ENCODE measurements at regions not wholly inside any gene's neighbourhood (a gene's known extent, or its start where the extent isn't known, plus 50 kb on each side); places are given as distances from the start of the nearest gene placed in this dataset.

GRCh38 chr2:59074071-59074470 is 832.9 kb upstream of the FANCL start:
- Histone ChIP-seq H3K27me3 (ENCODE audit: control insufficient read depth in 2 of 2, insufficient read depth in 1 of 2, low read length in 1 of 2) (no peaks in the 10 kb centered on the region), H3K4me1 (ENCODE audit: control insufficient read depth in 2 of 2, insufficient read depth in 2 of 2, low read length in 2 of 2) (no peaks in the 10 kb centered on the region), H3K9me3 (ENCODE audit: control insufficient read depth in 2 of 2, insufficient read depth in 1 of 2, low read length in 1 of 2) (no peaks in the 10 kb centered on the region), H3K36me3 (ENCODE audit: control insufficient read depth in 2 of 2, insufficient read depth in 2 of 2, low read length in 1 of 2) (no peaks in the 10 kb centered on the region), H3K4me3 (ENCODE audit: low read length in 2 of 2) (no peak overlapping the region), H3K27ac (ENCODE audit: low read depth in 1 of 2, low read length in 1 of 2) (no peak overlapping the region)
- DNase-seq (ENCODE audit: low read depth in 6 of 9, low spot score in 9 of 9): no peak
- WGBS: 98% methylated on average over 3 of the region's 3 CpGs

- Histone ChIP-seq H3K4me1 (ENCODE audit: control insufficient read depth in 2 of 2, insufficient read depth in 2 of 2, low read length in 2 of 2) (no peaks in the 10 kb centered on the region), H3K36me3 (ENCODE audit: control insufficient read depth in 2 of 2, insufficient read depth in 2 of 2, low read length in 1 of 2) (no peaks in the 10 kb centered on the region), H3K27me3 (ENCODE audit: control insufficient read depth in 2 of 2, insufficient read depth in 1 of 2, low read length in 1 of 2) (no peaks in the 10 kb centered on the region), H3K9me3 (ENCODE audit: control insufficient read depth in 2 of 2, insufficient read depth in 1 of 2, low read length in 1 of 2) (no peaks in the 10 kb centered on the region), H3K4me3 (ENCODE audit: low read length in 2 of 2) (no peak overlapping the region), H3K27ac (ENCODE audit: low read depth in 1 of 2, low read length in 1 of 2) (no peak overlapping the region)
- DNase-seq (ENCODE audit: low read depth in 6 of 9, low spot score in 9 of 9): no peak
- WGBS: 98% methylated on average over 6 of the region's 6 CpGs
Observed at GRCh38 chr2:59073286-59073685, 832.2 kb upstream of the FANCL start.

- no peak for DNase-seq (ENCODE audit: low read depth in 6 of 9, low spot score in 9 of 9)
- WGBS: 43% methylated on average over 2 of the region's 2 CpGs
- Histone ChIP-seq H3K9me3 (ENCODE audit: control insufficient read depth in 2 of 2, insufficient read depth in 1 of 2, low read length in 1 of 2) (no peaks in the 10 kb centered on the region), H3K27me3 (ENCODE audit: control insufficient read depth in 2 of 2, insufficient read depth in 1 of 2, low read length in 1 of 2) (no peaks in the 10 kb centered on the region), H3K4me1 (ENCODE audit: control insufficient read depth in 2 of 2, insufficient read depth in 2 of 2, low read length in 2 of 2) (no peaks in the 10 kb centered on the region), H3K4me3 (ENCODE audit: low read length in 2 of 2) (no peak overlapping the region), H3K36me3 (ENCODE audit: control insufficient read depth in 2 of 2, insufficient read depth in 2 of 2, low read length in 1 of 2) (no peaks in the 10 kb centered on the region), H3K27ac (ENCODE audit: low read depth in 1 of 2, low read length in 1 of 2) (no peak overlapping the region)
Observed at GRCh38 chr2:59068255-59068654, 827.1 kb upstream of the FANCL start.

- H3K4me1 ChIP-seq (ENCODE audit: control insufficient read depth in 2 of 2, insufficient read depth in 2 of 2, low read length in 2 of 2): no peaks in the 10 kb centered on the region
- DNase-seq (ENCODE audit: low read depth in 6 of 9, low spot score in 9 of 9): no peak
- 97% methylated on average over 56 of the region's 56 CpGs for WGBS
Observed at GRCh38 chr2:59066787-59067399, 825.8 kb upstream of the FANCL start.

GRCh38 chr2:59047373-59047995 is 806.4 kb upstream of the FANCL start:
- no peak overlapping the region for H3K4me3 ChIP-seq (ENCODE audit: low read length in 2 of 2)
- H3K27ac ChIP-seq (ENCODE audit: low read depth in 1 of 2, low read length in 1 of 2): no peak overlapping the region
- H3K9me3 ChIP-seq (ENCODE audit: control insufficient read depth in 2 of 2, insufficient read depth in 1 of 2, low read length in 1 of 2): no peaks in the 10 kb centered on the region
- no peaks in the 10 kb centered on the region for H3K4me1 ChIP-seq (ENCODE audit: control insufficient read depth in 2 of 2, insufficient read depth in 2 of 2, low read length in 2 of 2)
- DNase-seq (ENCODE audit: low read depth in 6 of 9, low spot score in 9 of 9): no peak
- no peaks in the 10 kb centered on the region for H3K27me3 ChIP-seq (ENCODE audit: control insufficient read depth in 2 of 2, insufficient read depth in 1 of 2, low read length in 1 of 2)
- 96% methylated on average over 4 of the region's 4 CpGs for WGBS
- H3K36me3 ChIP-seq (ENCODE audit: control insufficient read depth in 2 of 2, insufficient read depth in 2 of 2, low read length in 1 of 2): no peaks in the 10 kb centered on the region

More at GRCh38 chr2:59066787-59067399, 825.8 kb upstream of the FANCL start:
- Histone ChIP-seq H3K9me3 (ENCODE audit: control insufficient read depth in 2 of 2, insufficient read depth in 1 of 2, low read length in 1 of 2) (no peaks in the 10 kb centered on the region), H3K4me3 (ENCODE audit: low read length in 2 of 2) (no peak overlapping the region), H3K27me3 (ENCODE audit: control insufficient read depth in 2 of 2, insufficient read depth in 1 of 2, low read length in 1 of 2) (no peaks in the 10 kb centered on the region), H3K27ac (ENCODE audit: low read depth in 1 of 2, low read length in 1 of 2) (no peak overlapping the region), H3K36me3 (ENCODE audit: control insufficient read depth in 2 of 2, insufficient read depth in 2 of 2, low read length in 1 of 2) (no peaks in the 10 kb centered on the region)

GRCh38 chr2:59046401-59047372 is 805.6 kb upstream of the FANCL start:
- 97% methylated on average over 17 of the region's 17 CpGs for WGBS
- no peak for DNase-seq (ENCODE audit: low read depth in 6 of 9, low spot score in 9 of 9)
- Histone ChIP-seq H3K4me3 (ENCODE audit: low read length in 2 of 2) (no peak overlapping the region), H3K27me3 (ENCODE audit: control insufficient read depth in 2 of 2, insufficient read depth in 1 of 2, low read length in 1 of 2) (no peaks in the 10 kb centered on the region), H3K4me1 (ENCODE audit: control insufficient read depth in 2 of 2, insufficient read depth in 2 of 2, low read length in 2 of 2) (no peaks in the 10 kb centered on the region), H3K9me3 (ENCODE audit: control insufficient read depth in 2 of 2, insufficient read depth in 1 of 2, low read length in 1 of 2) (no peaks in the 10 kb centered on the region), H3K27ac (ENCODE audit: low read depth in 1 of 2, low read length in 1 of 2) (no peak overlapping the region), H3K36me3 (ENCODE audit: control insufficient read depth in 2 of 2, insufficient read depth in 2 of 2, low read length in 1 of 2) (no peaks in the 10 kb centered on the region)

- Histone ChIP-seq H3K27me3 (ENCODE audit: control insufficient read depth in 2 of 2, insufficient read depth in 1 of 2, low read length in 1 of 2) (no peaks in the 10 kb centered on the region), H3K4me1 (ENCODE audit: control insufficient read depth in 2 of 2, insufficient read depth in 2 of 2, low read length in 2 of 2) (no peaks in the 10 kb centered on the region), H3K9me3 (ENCODE audit: control insufficient read depth in 2 of 2, insufficient read depth in 1 of 2, low read length in 1 of 2) (no peaks in the 10 kb centered on the region), H3K27ac (ENCODE audit: low read depth in 1 of 2, low read length in 1 of 2) (no peak overlapping the region), H3K36me3 (ENCODE audit: control insufficient read depth in 2 of 2, insufficient read depth in 2 of 2, low read length in 1 of 2) (no peaks in the 10 kb centered on the region), H3K4me3 (ENCODE audit: low read length in 2 of 2) (no peak overlapping the region)
- peak in 2 of 9 donors; percentile 6 to 16 for DNase-seq (ENCODE audit: low read depth in 6 of 9, low spot score in 9 of 9)
- 15% methylated on average over 1 of the region's 1 CpG for WGBS
Observed at GRCh38 chr2:59044736-59045135, 803.6 kb upstream of the FANCL start.

- H3K9me3 ChIP-seq (ENCODE audit: control insufficient read depth in 2 of 2, insufficient read depth in 1 of 2, low read length in 1 of 2): no peaks in the 10 kb centered on the region
- no peak overlapping the region for H3K27ac ChIP-seq (ENCODE audit: low read depth in 1 of 2, low read length in 1 of 2)
- H3K4me3 ChIP-seq (ENCODE audit: low read length in 2 of 2): no peak overlapping the region
- H3K36me3 ChIP-seq (ENCODE audit: control insufficient read depth in 2 of 2, insufficient read depth in 2 of 2, low read length in 1 of 2): no peaks in the 10 kb centered on the region
- no peaks in the 10 kb centered on the region for H3K4me1 ChIP-seq (ENCODE audit: control insufficient read depth in 2 of 2, insufficient read depth in 2 of 2, low read length in 2 of 2)
- no peaks in the 10 kb centered on the region for H3K27me3 ChIP-seq (ENCODE audit: control insufficient read depth in 2 of 2, insufficient read depth in 1 of 2, low read length in 1 of 2)
- 96% methylated on average over 4 of the region's 4 CpGs for WGBS
- no peak for DNase-seq (ENCODE audit: low read depth in 6 of 9, low spot score in 9 of 9)
Observed at GRCh38 chr2:59041139-59041538, 800.0 kb upstream of the FANCL start.

- no peak overlapping the region for H3K4me3 ChIP-seq (ENCODE audit: low read length in 2 of 2)
- H3K36me3 ChIP-seq (ENCODE audit: control insufficient read depth in 2 of 2, insufficient read depth in 2 of 2, low read length in 1 of 2): no peaks in the 10 kb centered on the region
- H3K4me1 ChIP-seq (ENCODE audit: control insufficient read depth in 2 of 2, insufficient read depth in 2 of 2, low read length in 2 of 2): no peaks in the 10 kb centered on the region
- no peak for DNase-seq (ENCODE audit: low read depth in 6 of 9, low spot score in 9 of 9)
- WGBS: 69% methylated on average over 1 of the region's 1 CpG
- no peak overlapping the region for H3K27ac ChIP-seq (ENCODE audit: low read depth in 1 of 2, low read length in 1 of 2)
- peaks cover 0 to 4% of the 10 kb centered on the region in 2 donors for H3K9me3 ChIP-seq (ENCODE audit: control insufficient read depth in 2 of 2, insufficient read depth in 1 of 2, low read length in 1 of 2)
- H3K27me3 ChIP-seq (ENCODE audit: control insufficient read depth in 2 of 2, insufficient read depth in 1 of 2, low read length in 1 of 2): no peaks in the 10 kb centered on the region
Observed at GRCh38 chr2:59034837-59035236, 793.7 kb upstream of the FANCL start.
